SW480 (cell line): ENCODE measurements at regions not wholly inside any gene's neighbourhood (a gene's known extent, or its start where the extent isn't known, plus 50 kb on each side); places are given as distances from the start of the nearest gene placed in this dataset.
A peak's percentile ranks its signal among the peaks of the same experiment; 100 is the strongest.
"Not testable (repeated sequence)": the region's sequence is repeated elsewhere in the genome, so short reads cannot be mapped to it uniquely, and the experiment has no call there.

Experiments used
- DNase-seq: peaks from one replicate; pipeline ENCODE4 v3.0.0-alpha.2; 2016; ENCODE audit warnings: low spot score

GRCh38 chr4:54403700-54404453 is 174.8 kb downstream of the PDGFRA start:
- no peak for DNase-seq

DNA sequence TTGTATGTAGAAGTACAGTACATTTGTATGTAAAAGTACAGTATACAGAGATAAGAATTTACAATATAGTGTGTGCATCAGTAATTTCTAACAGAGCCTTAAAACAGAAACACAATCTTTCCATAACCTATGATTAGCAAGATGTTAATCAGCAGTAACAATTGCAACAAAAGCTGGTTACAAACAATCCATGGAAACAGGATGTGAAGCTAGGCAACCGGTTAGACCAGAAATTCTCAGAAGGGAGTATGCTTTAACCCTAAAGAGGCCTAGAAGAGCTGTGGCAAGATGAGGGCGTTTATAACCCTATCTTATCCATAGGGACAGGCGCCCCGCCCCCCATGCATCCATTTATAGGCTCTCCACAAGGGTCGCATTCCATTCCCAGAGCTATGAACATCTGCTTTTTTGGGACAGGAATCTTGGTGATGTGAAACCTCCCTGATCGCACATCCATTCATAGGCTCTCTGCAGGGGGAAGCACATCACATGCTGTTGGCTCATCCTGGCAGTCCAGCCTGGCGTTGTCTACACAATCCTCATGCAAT is 180.3 kb downstream of the PDGFRA start:
- DNase-seq, result not testable (repeated sequence)

GRCh38 chr4:54414545-54414944 is 185.5 kb downstream of the PDGFRA start:
- DNase-seq, result no peak

DNA sequence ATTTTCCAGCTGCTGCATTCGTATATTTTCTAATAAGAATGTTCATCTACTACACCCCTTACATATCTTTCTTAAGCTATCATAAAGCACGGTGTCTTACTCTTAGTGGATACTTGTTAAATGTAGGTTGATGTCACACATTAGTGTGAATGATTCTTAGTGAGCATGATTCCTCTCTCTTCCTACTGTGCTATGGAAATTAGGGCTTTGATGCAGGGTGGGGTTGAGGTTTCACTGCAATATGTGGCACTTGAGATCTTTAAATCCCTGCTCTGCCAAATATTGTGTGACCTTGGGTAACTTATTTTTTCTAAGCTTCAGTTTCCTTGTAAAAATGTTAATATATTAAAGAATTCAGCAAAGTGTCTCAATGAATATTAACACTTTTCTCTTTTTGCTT is 188.4 kb downstream of the PDGFRA start:
- DNase-seq, result no peak

DNA sequence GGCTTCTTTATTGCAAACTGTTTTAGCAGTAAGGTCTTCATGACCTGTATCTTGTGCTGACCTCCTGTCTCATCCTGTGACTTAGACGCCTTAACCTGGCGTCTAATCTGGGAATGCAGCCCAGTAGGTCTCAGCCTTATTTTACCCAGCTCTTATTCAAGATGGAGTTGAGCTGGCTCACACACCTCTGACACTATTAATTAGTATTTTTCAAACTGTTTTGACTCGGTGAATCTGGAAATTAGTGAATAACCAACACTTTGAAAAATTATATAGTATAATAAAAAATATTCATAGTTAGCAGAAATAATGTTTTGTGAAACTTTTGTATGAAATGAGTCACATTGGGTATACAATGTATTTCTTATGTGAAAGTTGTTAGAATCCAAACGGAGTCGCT is 189.4 kb downstream of the PDGFRA start:
- DNase-seq, result no peak

DNA sequence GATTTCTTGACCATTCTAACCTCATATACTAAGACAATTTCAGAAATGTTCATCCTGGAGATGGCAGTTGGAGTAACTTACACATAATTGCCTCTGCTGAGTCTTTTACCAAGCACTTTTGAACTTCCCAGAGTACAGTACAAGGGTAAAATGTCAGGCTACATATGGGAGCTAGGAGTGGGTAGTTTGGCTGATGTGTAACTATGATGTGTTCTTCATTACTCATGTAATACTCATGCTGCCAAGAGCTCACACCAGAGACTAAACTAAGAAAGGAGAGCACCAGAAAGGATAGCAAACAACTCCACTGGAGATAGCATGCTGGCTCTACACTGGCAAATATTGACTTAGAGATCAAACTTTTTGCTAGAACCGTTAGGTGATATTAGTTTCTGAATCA is 194.0 kb downstream of the PDGFRA start:
- no peak for DNase-seq

GRCh38 chr4:54427826-54428225 is 198.7 kb downstream of the PDGFRA start:
- no peak for DNase-seq

GRCh38 chr4:54428940-54429339 is 199.8 kb downstream of the PDGFRA start:
- no peak for DNase-seq

DNA sequence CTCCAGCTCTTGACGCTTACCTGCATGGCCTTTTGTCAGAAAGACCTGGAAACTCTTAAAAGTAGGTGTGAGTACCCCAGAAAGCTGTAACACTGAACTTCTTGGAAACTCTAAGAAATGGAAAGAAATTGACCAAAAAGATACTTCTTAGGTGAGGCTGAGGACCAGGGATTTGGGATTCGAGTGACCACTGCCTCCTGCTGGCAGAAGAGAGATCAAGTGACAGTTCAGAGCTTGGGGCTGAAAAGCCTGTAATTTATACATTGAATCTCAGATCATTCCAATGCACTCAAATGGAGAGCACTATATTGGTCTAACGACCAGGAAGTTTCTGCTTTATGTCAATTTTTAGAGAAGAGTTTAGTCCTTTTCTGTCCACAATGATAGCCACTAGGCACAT is 204.6 kb downstream of the PDGFRA start:
- no peak for DNase-seq

DNA sequence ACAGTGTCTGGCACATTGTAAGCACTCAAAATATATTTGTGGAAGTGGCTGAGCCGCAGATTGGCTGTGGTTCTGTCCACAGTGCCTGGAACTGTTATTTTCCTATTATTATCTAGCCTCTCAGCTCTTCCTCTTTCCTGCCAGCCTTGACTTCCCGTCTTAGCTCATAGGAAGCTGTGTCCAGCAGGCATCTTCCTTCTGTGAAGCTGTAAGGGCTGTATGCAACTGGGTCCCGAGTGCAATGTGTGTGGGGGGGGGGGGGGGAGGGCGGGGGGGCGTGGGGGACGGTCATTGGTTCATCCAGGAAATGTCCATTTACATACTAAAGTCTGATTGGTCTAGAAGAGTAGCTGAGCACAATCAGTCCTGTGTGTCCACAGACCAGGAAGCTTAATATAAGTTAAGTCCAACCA is 210.7 kb downstream of the PDGFRA start:
- DNase-seq, result peak; percentile 50

GRCh38 chr4:54440394-54441136 is 211.5 kb downstream of the PDGFRA start:
- peak; percentile 25 for DNase-seq

DNA sequence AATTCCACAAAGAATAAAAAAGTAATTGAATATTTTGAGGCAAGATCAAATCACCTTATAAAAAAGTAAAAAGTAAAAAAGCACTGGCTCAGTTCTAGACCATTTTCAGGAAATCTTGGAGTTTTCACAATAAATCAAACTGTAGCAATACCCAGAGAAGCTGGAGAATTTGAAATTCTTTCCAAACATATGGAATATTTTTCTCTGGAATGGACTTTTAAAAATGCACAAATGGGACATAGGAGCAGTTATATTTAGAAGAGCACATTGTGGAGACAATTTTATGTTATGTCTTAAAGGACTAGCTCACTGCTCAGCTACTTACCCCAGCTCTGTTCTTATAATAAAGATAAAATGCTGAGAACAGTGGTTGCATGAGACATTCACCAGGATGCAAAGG is 211.9 kb upstream of the KIT start:
- DNase-seq, result no peak

DNA sequence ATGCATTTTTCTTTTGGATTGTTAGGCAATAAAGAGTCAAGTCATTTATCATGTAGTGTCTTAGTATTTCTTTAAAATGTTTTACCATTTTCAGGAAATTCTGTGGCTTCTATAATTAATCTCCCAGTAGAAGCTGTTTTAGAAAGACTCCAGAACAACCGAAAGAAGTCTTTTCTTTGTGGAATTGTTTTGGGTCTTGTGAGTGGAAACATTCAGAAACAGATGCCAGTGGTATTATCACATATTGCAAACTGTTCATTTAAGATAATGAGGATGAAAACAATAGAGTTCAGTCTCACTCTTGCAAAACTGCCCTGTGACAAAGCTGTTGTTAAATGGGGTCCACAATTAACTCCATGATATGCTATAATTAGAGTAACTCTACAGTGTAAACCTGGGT is 211.2 kb upstream of the KIT start:
- DNase-seq, result no peak

DNA sequence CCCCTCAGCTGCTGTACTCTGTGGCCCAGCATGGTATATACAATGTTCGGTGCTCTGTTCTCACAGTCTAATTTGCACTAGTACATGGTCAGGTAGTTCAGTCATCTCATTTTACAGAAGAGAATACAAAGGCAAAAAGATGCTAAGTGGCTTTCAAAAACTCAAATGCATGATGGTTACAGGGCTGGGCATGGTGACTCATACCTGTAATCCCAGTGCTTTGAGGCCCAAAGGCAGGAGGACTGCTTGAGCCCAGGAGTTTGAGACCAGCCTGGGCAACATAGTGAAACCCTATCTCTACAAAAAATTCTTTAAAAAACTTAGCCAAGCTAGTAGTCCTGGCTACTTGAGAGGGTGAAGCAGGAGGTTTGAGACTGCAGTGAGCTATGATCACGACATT is 210.5 kb upstream of the KIT start:
- DNase-seq, result no peak

DNA sequence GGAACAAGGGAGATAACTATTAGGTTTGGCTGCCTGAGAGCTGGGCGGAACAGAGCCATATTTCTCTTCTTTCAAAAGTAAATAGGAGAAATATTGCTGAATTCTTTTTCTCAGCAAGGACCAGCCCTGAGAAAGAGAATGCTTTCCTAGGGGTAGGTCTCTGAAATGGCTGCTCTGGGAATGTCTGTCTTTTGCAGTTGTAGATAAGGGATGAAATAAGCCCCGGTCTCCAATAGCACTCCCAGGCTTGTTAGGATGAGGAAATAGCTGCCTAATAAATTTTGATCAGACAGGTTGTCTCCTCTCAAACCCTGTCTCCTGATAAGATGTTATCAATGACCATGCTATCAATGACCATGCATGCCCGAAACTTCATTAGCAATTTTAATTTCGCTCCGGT is 207.8 kb upstream of the KIT start:
- no peak for DNase-seq

GRCh38 chr4:54466960-54467359 is 190.8 kb upstream of the KIT start:
- not testable (repeated sequence) for DNase-seq

DNA sequence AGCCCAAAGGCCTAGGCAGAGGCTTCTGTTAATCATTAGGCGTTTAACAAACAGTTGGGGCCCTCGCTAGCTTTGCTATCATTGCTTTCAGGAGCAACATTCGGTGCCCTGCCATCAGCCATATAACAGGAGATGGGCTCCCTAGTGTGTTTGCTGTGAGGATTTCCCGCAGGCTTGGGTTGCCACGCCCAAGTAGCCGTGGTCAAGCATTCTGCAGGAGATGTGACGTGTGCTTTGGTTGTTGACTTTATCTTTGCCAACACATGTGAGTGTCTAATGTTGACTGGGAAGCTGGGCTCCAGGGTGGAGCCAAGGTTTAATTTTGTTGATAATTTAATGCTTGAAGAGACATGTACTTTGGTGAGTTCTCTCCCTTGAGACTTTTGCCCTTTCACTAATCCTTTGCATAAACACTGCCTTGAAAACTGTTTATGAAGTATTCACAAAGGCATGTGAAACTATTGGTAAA is 184.6 kb upstream of the KIT start:
- no peak for DNase-seq

DNA sequence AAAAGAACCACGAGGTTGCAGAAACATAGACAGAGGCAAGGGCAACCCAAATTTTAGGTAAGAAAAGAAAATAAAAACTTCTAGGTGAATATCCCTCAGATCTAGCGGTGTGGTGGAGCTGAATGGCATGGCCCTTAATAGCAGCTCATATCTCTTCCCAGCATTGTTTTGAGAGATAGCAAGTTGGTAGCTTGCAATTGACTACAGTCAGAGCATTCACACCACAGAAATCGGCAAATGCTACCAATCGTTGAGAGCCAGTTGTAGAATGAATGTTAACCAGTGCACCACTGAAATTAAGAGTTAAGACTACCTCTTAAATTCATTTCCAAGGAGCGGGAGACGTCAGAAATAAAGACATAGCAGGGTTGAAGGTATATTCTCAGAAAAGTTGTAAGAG is 184.0 kb upstream of the KIT start:
- no peak for DNase-seq

DNA sequence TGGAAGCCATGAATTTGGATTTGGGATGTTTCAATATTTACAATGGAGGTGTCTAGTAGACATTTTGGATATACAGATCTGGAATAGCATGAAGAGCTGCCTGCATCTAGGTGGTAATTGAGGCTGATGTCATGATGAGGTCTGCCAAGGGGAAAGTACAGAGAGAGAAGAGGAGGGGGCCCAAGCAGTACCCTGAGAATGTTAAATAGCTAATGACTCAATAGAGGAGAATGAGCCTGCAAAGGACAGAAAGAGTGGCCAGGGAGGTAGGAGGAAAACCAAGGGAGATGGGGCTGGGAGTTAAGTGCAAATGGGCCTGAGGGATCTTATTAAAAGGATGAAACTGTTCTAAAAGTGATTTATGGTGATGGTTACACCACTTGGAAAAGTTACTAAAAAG is 182.2 kb upstream of the KIT start:
- DNase-seq, result no peak

DNA sequence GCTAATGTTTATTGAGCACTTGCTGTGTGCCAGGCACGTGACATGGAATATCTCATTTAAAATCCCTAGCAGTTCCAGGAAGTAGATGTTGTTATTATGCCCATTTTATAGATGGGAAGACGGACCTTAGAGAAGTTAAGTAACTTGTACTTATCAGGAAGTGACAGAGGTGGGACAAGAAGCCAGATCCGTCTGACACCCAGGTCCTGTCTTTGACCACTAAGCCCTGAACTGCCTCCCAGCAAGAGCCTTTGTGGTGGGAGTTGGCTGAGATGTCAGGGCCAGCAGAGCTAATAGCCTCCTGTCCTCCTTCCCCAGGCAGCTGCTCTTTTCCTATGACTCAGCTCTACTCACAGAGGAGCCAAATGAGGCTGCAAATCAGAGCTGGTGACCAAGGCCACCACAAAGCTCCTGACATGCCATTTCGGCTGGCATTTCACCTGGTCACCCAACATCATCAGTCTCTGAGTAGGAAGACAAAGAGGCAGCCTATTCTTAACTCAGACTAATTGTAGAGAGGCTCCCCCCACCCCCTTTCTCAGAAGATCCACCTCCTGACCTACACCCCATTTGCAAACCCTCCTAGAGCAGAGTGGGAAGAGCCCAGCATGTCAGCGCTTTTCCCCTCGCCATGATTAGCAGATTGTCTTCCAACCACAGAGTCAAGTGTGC is 175.1 kb upstream of the KIT start:
- DNase-seq, result peak; percentile 6

DNA sequence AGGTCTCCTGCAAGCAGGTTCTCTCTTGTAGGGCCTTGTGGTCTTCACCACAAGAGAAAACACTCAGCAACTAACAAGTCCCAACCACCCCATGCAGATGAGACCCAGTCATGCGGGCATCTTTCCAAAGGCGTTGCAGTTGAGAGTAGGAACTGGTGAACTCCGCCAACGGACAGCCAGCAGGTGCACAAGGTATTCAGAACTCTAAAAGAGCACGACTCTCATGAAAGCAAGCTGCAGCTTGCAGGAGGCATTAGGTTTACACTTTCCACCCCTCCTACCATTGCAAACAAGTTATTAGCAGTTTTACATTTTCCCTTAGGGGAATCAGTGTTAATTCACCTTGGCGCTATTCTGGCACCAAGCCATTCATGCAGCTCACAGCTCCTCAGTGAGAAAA is 173.4 kb upstream of the KIT start:
- no peak for DNase-seq

DNA sequence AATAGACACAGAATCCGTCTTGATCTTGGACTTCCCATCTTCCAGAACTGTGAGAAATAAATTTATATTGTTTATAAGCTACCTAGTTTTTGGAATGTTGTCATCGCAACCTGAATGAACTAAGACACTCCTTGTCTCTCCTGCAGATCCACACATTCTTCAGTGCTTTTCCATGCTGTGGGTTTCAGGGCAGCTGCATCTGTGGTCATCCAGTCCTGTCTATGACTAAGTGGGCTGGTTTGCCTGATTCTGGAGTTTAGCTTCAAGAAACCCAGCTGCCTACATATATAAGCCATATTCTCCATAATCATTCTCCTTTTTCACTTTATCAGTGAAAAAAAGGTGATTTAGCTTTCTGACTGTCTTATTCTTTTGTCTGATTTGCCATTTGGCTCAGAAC is 170.3 kb upstream of the KIT start:
- DNase-seq, result no peak

GRCh38 chr4:54493862-54494261 is 163.9 kb upstream of the KIT start:
- no peak for DNase-seq
